H9 (cell line): ENCODE measurements at regions not wholly inside any gene's neighbourhood (a gene's known extent, or its start where the extent isn't known, plus 50 kb on each side); places are given as distances from the start of the nearest gene placed in this dataset.

Experiments
- DNase-seq: peaks from one replicate; pipeline ENCODE4 v3.0.0-alpha.2; 2017
- H2AFZ ChIP-seq: one replicate; pipeline ENCODE4 v1.6.1; 2013; ENCODE audit warnings: mild to moderate bottlenecking, low read length, control low read depth, moderate library complexity
- H2AK5ac ChIP-seq: 2 replicates; pipeline ENCODE4 v1.6.1; 2013; ENCODE audit warnings: low read length, control low read depth, mixed read lengths; ENCODE audit not compliant: insufficient read length
- H2BK120ac ChIP-seq: one replicate; pipeline ENCODE4 v1.6.1; 2013; ENCODE audit warnings: low read depth, mild to moderate bottlenecking, low read length, control low read depth, inconsistent platforms; ENCODE audit not compliant: poor library complexity, severe bottlenecking
- H2BK12ac ChIP-seq: 2 replicates; pipeline ENCODE4 v1.6.1; 2013; ENCODE audit warnings: low read length, control low read depth, mixed read lengths, low read depth; ENCODE audit not compliant: insufficient read length
- H2BK15ac ChIP-seq: 2 replicates; pipeline ENCODE4 v1.6.1; 2013; ENCODE audit warnings: low read depth, low read length, control low read depth
- H2BK20ac ChIP-seq: one replicate; pipeline ENCODE4 v1.6.1; 2013; ENCODE audit warnings: low read depth, mild to moderate bottlenecking, low read length, control low read depth, inconsistent platforms; ENCODE audit not compliant: poor library complexity, severe bottlenecking
- H2BK5ac ChIP-seq: 2 replicates; pipeline ENCODE4 v1.6.1; 2013; ENCODE audit warnings: low read length, control low read depth, mixed read lengths; ENCODE audit not compliant: insufficient read length
- H3K14ac ChIP-seq: 2 replicates; pipeline ENCODE4 v1.6.1; 2013; ENCODE audit warnings: low read length, control low read depth; ENCODE audit not compliant: insufficient read depth
- H3K18ac ChIP-seq: 2 replicates; pipeline ENCODE4 v1.6.1; 2013; ENCODE audit warnings: low read depth, mild to moderate bottlenecking, mixed read lengths, low read length, control low read depth; ENCODE audit not compliant: insufficient read length
- H3K23ac ChIP-seq: 2 replicates; pipeline ENCODE4 v1.6.1; 2013; ENCODE audit warnings: low read length, control low read depth, mixed read lengths, low read depth; ENCODE audit not compliant: insufficient read length
- H3K23me2 ChIP-seq: 2 replicates; pipeline ENCODE4 v1.6.1; 2013; ENCODE audit warnings: low read depth, mild to moderate bottlenecking, mixed read lengths, low read length, control low read depth; ENCODE audit not compliant: insufficient read length, poor library complexity, severe bottlenecking
- H3K27ac ChIP-seq: 2 replicates; pipeline ENCODE4 v1.5.1; 2013; ENCODE audit warnings: low read length, control low read depth, mixed read lengths, low read depth; ENCODE audit not compliant: insufficient read length
- H3K27me3 ChIP-seq: 2 replicates; pipeline ENCODE4 v1.6.1; 2013; ENCODE audit warnings: low read length, control low read depth, inconsistent platforms; ENCODE audit not compliant: insufficient read depth
- H3K4ac ChIP-seq: 2 replicates; pipeline ENCODE4 v1.6.1; 2013; ENCODE audit warnings: low read depth, mild to moderate bottlenecking, control low read depth, inconsistent platforms, low read length, moderate library complexity
- H3K4me1 ChIP-seq: 2 replicates; pipeline ENCODE4 v1.6.1; 2013; ENCODE audit warnings: low read length, control low read depth, inconsistent platforms; ENCODE audit not compliant: insufficient read depth
- H3K4me2 ChIP-seq: 2 replicates; pipeline ENCODE4 v1.6.1; 2013; ENCODE audit warnings: low read length, control low read depth, mixed read lengths; ENCODE audit not compliant: insufficient read length, insufficient read depth
- H3K56ac ChIP-seq: 2 replicates; pipeline ENCODE4 v1.6.1; 2013; ENCODE audit warnings: low read depth, mild to moderate bottlenecking, mixed read lengths, low read length, control low read depth; ENCODE audit not compliant: insufficient read length
- H3K79me1 ChIP-seq: 2 replicates; pipeline ENCODE4 v1.6.1; 2013; ENCODE audit warnings: low read depth, mild to moderate bottlenecking, moderate library complexity, low read length, control low read depth, inconsistent platforms; ENCODE audit not compliant: insufficient read depth, poor library complexity, severe bottlenecking
- H3K79me2 ChIP-seq: 2 replicates; pipeline ENCODE4 v1.6.1; 2013; ENCODE audit warnings: low read length, control low read depth, inconsistent platforms; ENCODE audit not compliant: insufficient read depth
- H3K9ac ChIP-seq: 2 replicates; pipeline ENCODE4 v1.6.1; 2013; ENCODE audit warnings: low read length, control low read depth, mixed read lengths; ENCODE audit not compliant: insufficient read length; ENCODE audit errors: extremely low read depth
- H3K9me3 ChIP-seq: one replicate; pipeline ENCODE4 v1.6.1; 2013; ENCODE audit warnings: low read depth, low read length, inconsistent platforms; ENCODE audit not compliant: control insufficient read depth
- H3T11ph ChIP-seq: one replicate; pipeline ENCODE4 v1.6.1; 2013; ENCODE audit warnings: mild to moderate bottlenecking, low read length, control low read depth, inconsistent platforms
- H4K20me1 ChIP-seq: one replicate; pipeline ENCODE4 v1.6.1; 2013; ENCODE audit not compliant: control insufficient read depth, insufficient read length, insufficient read depth
- H4K5ac ChIP-seq: 2 replicates; pipeline ENCODE4 v1.6.1; 2013; ENCODE audit warnings: low read depth, mild to moderate bottlenecking, mixed read lengths, low read length, control low read depth; ENCODE audit not compliant: insufficient read length
- H4K8ac ChIP-seq: replicated peaks from 2 replicates; pipeline ENCODE4 v1.6.1; 2013; ENCODE audit warnings: low read length, control low read depth, mixed read lengths, low read depth; ENCODE audit not compliant: insufficient read length
- H4K91ac ChIP-seq: 2 replicates; pipeline ENCODE4 v1.6.1; 2013; ENCODE audit warnings: low read depth, mild to moderate bottlenecking, moderate library complexity, mixed read lengths, low read length, control low read depth; ENCODE audit not compliant: insufficient read length
- H3K27ac Mint-ChIP-seq, 3 experiments: 2 replicates in 2 of 3; 3 replicates in 1 of 3; pipeline ENCODE4 v1.8.0; 2020 to 2021; ENCODE audit warnings: mixed read lengths in 3 of 3, mild to moderate bottlenecking in 1 of 3, moderate library complexity in 1 of 3
- H3K27me3 Mint-ChIP-seq: 2 replicates; pipeline ENCODE4 v1.8.0; 2021; ENCODE audit warnings: low read depth, mild to moderate bottlenecking, moderate library complexity, mixed read lengths
- H3K36me3 Mint-ChIP-seq, 3 experiments: 2 replicates in 2 of 3; 3 replicates in 1 of 3; pipeline ENCODE4 v1.8.0; 2020 to 2021; ENCODE audit warnings: low read depth in 3 of 3, mixed read lengths in 3 of 3; ENCODE audit not compliant: insufficient read depth in 1 of 3
- H3K4me1 Mint-ChIP-seq, 2 experiments: 2 replicates each; pipeline ENCODE4 v1.8.0; 2020; ENCODE audit warnings: mixed read lengths in 2 of 2
- H3K4me3 Mint-ChIP-seq, 2 experiments: 2 replicates in 1 of 2; 3 replicates in 1 of 2; pipeline ENCODE4 v1.8.0; 2020 to 2021; ENCODE audit warnings: mild to moderate bottlenecking in 2 of 2, mixed read lengths in 2 of 2, moderate library complexity in 1 of 2
- H3K9me3 Mint-ChIP-seq, 2 experiments: 2 replicates in 1 of 2; 3 replicates in 1 of 2; pipeline ENCODE4 v1.8.0; 2020; ENCODE audit warnings: mild to moderate bottlenecking in 2 of 2, mixed read lengths in 2 of 2, moderate library complexity in 1 of 2
- CTCF ChIP-seq: fragments of 200-600 bp; sonication (generic); conservative IDR thresholded peaks from 3 replicates; pipeline ENCODE4 v1.8.0; 2021; ENCODE audit warnings: antibody characterized with exemption, mild to moderate bottlenecking
- WGBS: extraction: QIAGEN DNeasy Blood & Tissue Kit; methylation state at CpG from one replicate; pipeline ENCODE4 v1.1.7; 2013; ENCODE audit warnings: missing lambda C conversion rate, low lambda C conversion rate, mixed read lengths; ENCODE audit not compliant: insufficient read length; ENCODE audit errors: extremely low coverage; 5-methylcytosine and 5-hydroxymethylcytosine counted together

GRCh38 chr5:2574155-2574554 lies 177.3 kb downstream of the IRX2 start:
- WGBS = no CpG with 5 or more reads among the region's 5 CpGs
- no peak overlapping the region for H2AFZ ChIP-seq

More at GRCh38 chr5:2574155-2574554, 177.3 kb downstream of the IRX2 start:
- Histone ChIP-seq H4K20me1 (no peaks in the 10 kb centered on the region), H3K23me2 (no peaks in the 10 kb centered on the region), H3K23ac (no peak overlapping the region), H2AK5ac (no peak overlapping the region), H2BK5ac (no peak overlapping the region), H3K14ac (no peak overlapping the region), H4K8ac (no peak overlapping the region), H3K56ac (no peak overlapping the region), H3K79me2 (no peaks in the 10 kb centered on the region), H4K5ac (no peak overlapping the region), H2BK12ac (no peak overlapping the region), H3K27ac (no peak overlapping the region), H2BK15ac (no peak overlapping the region), H2BK20ac (no peak overlapping the region), H3K9me3 (no peaks in the 10 kb centered on the region), H3K9ac (no peak overlapping the region), H3K4me2 (no peak overlapping the region), H3K18ac (no peak overlapping the region), H3K27me3 (no peaks in the 10 kb centered on the region), H3K4me1 (no peaks in the 10 kb centered on the region; the same call in 1 of the 2 replicates), H3K4ac (no peak overlapping the region), H3K79me1 (no peaks in the 10 kb centered on the region), H3T11ph (no peak overlapping the region), H2BK120ac (no peak overlapping the region), H4K91ac (no peak overlapping the region)
- no peak for TF ChIP-seq CTCF
- Mint-ChIP-seq H3K36me3 (no peaks in the 10 kb centered on the region), H3K9me3 (no peaks in the 10 kb centered on the region; a peak in 1 of 5 replicates), H3K4me1 (peaks cover 22 to 32% of the 10 kb centered on the region in 2 experiments), H3K27me3 (peaks cover 16% of the 10 kb centered on the region), H3K27ac (no peak overlapping the region), H3K4me3 (no peak overlapping the region)
- no peak for DNase-seq
